Nephron (organoid): ENCODE measurements at regions not wholly inside any gene's neighbourhood (a gene's known extent, or its start where the extent isn't known, plus 50 kb on each side); places are given as distances from the start of the nearest gene placed in this dataset.

Experiments used
- H3K27ac Mint-ChIP-seq, 3 experiments: 2 replicates each; pipeline ENCODE4 v1.8.0; 2020; ENCODE audit warnings: mixed read lengths in 3 of 3, mild to moderate bottlenecking in 2 of 3, moderate library complexity in 1 of 3
- H3K27me3 Mint-ChIP-seq: 2 replicates; pipeline ENCODE4 v1.8.0; 2021; ENCODE audit warnings: low read depth, mild to moderate bottlenecking, moderate library complexity, mixed read lengths
- H3K36me3 Mint-ChIP-seq: 2 replicates; pipeline ENCODE4 v1.8.0; 2020; ENCODE audit warnings: low read depth, mixed read lengths
- H3K4me1 Mint-ChIP-seq: 2 replicates; pipeline ENCODE4 v1.8.0; 2020; ENCODE audit warnings: mixed read lengths
- H3K4me3 Mint-ChIP-seq, 3 experiments: 2 replicates each; pipeline ENCODE4 v1.8.0; 2020; ENCODE audit warnings: mild to moderate bottlenecking in 3 of 3, mixed read lengths in 3 of 3, moderate library complexity in 2 of 3
- H3K9me3 Mint-ChIP-seq: 2 replicates; pipeline ENCODE4 v1.8.0; 2020; ENCODE audit warnings: mixed read lengths
- CTCF ChIP-seq, 3 experiments: fragments of 200-600 bp; sonication (generic); IDR thresholded peaks; one replicate each; pipeline ENCODE4 v1.5.0; 2021; ENCODE audit warnings: antibody characterized with exemption in 3 of 3; ENCODE audit not compliant: unreplicated experiment in 3 of 3

- Mint-ChIP-seq H3K36me3 (no peaks in the 10 kb centered on the region), H3K27ac (no peak overlapping the region), H3K9me3 (peaks cover 10% of the 10 kb centered on the region), H3K27me3 (no peaks in the 10 kb centered on the region), H3K4me1 (peaks cover 17% of the 10 kb centered on the region), H3K4me3 (no peak overlapping the region)
- no peak for TF ChIP-seq CTCF (IDR thresholded peaks at IDR 0.05; ENCODE audit: unreplicated experiment in 3 of 3)
Measured at GRCh38 chr2:187078297-187078696, 229.3 kb upstream of the ZSWIM2 start.

GRCh38 chr2:187075671-187076070 is 226.7 kb upstream of the ZSWIM2 start:
- no peak for TF ChIP-seq CTCF (IDR thresholded peaks at IDR 0.05; ENCODE audit: unreplicated experiment in 3 of 3)
- Mint-ChIP-seq H3K9me3 (peaks cover 10% of the 10 kb centered on the region), H3K4me3 (no peak overlapping the region), H3K4me1 (peaks cover 7% of the 10 kb centered on the region), H3K36me3 (no peaks in the 10 kb centered on the region), H3K27ac (no peak overlapping the region), H3K27me3 (no peaks in the 10 kb centered on the region)

- no peaks in the 10 kb centered on the region for H3K27me3 Mint-ChIP-seq
- no peak overlapping the region for H3K4me3 Mint-ChIP-seq
- peaks cover 5% of the 10 kb centered on the region for H3K4me1 Mint-ChIP-seq
- TF ChIP-seq CTCF (IDR thresholded peaks at IDR 0.05; ENCODE audit: unreplicated experiment in 3 of 3), result no peak
- no peaks in the 10 kb centered on the region for H3K36me3 Mint-ChIP-seq
- H3K9me3 Mint-ChIP-seq, result peaks cover 10% of the 10 kb centered on the region
- H3K27ac Mint-ChIP-seq, result no peak overlapping the region
Measured at GRCh38 chr2:187075199-187075635, 226.2 kb upstream of the ZSWIM2 start.

GRCh38 chr2:187058198-187058597 is 209.2 kb upstream of the ZSWIM2 start:
- H3K9me3 Mint-ChIP-seq, result peaks cover 6% of the 10 kb centered on the region
- no peak overlapping the region for H3K27ac Mint-ChIP-seq
- H3K36me3 Mint-ChIP-seq, result no peaks in the 10 kb centered on the region
- H3K4me1 Mint-ChIP-seq, result no peaks in the 10 kb centered on the region
- no peak for TF ChIP-seq CTCF (IDR thresholded peaks at IDR 0.05; ENCODE audit: unreplicated experiment in 3 of 3)
- H3K4me3 Mint-ChIP-seq, result no peak overlapping the region
- no peaks in the 10 kb centered on the region for H3K27me3 Mint-ChIP-seq

- Mint-ChIP-seq H3K36me3 (no peaks in the 10 kb centered on the region), H3K4me3 (no peak overlapping the region), H3K27me3 (no peaks in the 10 kb centered on the region), H3K27ac (no peak overlapping the region), H3K9me3 (peaks cover 6% of the 10 kb centered on the region), H3K4me1 (no peaks in the 10 kb centered on the region)
- TF ChIP-seq CTCF (IDR thresholded peaks at IDR 0.05; ENCODE audit: unreplicated experiment in 3 of 3), result no peak
Measured at GRCh38 chr2:187057466-187057865, 208.5 kb upstream of the ZSWIM2 start.

- no peak for TF ChIP-seq CTCF (IDR thresholded peaks at IDR 0.05; ENCODE audit: unreplicated experiment in 3 of 3)
- H3K4me3 Mint-ChIP-seq, result no peak overlapping the region
- no peaks in the 10 kb centered on the region for H3K4me1 Mint-ChIP-seq
- H3K27me3 Mint-ChIP-seq, result no peaks in the 10 kb centered on the region
- peaks cover 7% of the 10 kb centered on the region for H3K9me3 Mint-ChIP-seq
- H3K27ac Mint-ChIP-seq, result no peak overlapping the region
- no peaks in the 10 kb centered on the region for H3K36me3 Mint-ChIP-seq
Measured at GRCh38 chr2:187056416-187057334, 207.7 kb upstream of the ZSWIM2 start.
